Suprapubic skin (tissue), 4 donors: ENCODE measurements at regions not wholly inside any gene's neighbourhood (a gene's known extent, or its start where the extent isn't known, plus 50 kb on each side); places are given as distances from the start of the nearest gene placed in this dataset.

Experiments used
- DNase-seq, 2 donors: peaks; one replicate each; pipeline ENCODE4 v3.0.0-alpha.2; 2019; ENCODE audit warnings: low spot score in 2 of 2
- H3K27ac ChIP-seq: fragments of 200-600 bp; sonication (generic); one replicate; pipeline ENCODE4 v1.5.1; 2019
- H3K27me3 ChIP-seq: fragments of 200-600 bp; sonication (generic); one replicate; pipeline ENCODE4 v1.5.1; 2019
- H3K36me3 ChIP-seq: fragments of 200-600 bp; sonication (generic); one replicate; pipeline ENCODE4 v1.5.1; 2019
- H3K4me1 ChIP-seq: fragments of 200-600 bp; sonication (generic); one replicate; pipeline ENCODE4 v1.5.1; 2019
- H3K4me3 ChIP-seq: fragments of 200-600 bp; sonication (generic); one replicate; pipeline ENCODE4 v1.5.1; 2019; ENCODE audit warnings: mild to moderate bottlenecking
- H3K9me3 ChIP-seq: fragments of 200-600 bp; sonication (generic); one replicate; pipeline ENCODE4 v1.5.1; 2019
- EP300 ChIP-seq: sonication (generic); formaldehyde crosslinking; IDR thresholded peaks from one replicate; pipeline ENCODE4 v1.6.1; 2017; ENCODE audit warnings: antibody characterized with exemption
- POLR2A ChIP-seq, 2 donors: fragments of 450-650 bp; IDR thresholded peaks; one replicate each; pipeline ENCODE4 v1.6.1; 2017; ENCODE audit warnings: antibody characterized with exemption in 2 of 2, mild to moderate bottlenecking in 2 of 2, moderate library complexity in 2 of 2
- POLR2AphosphoS5 ChIP-seq, 3 donors: sonication (generic); formaldehyde crosslinking; IDR thresholded peaks; one replicate each; pipeline ENCODE4 v1.6.1; 2017; ENCODE audit warnings: antibody characterized with exemption in 3 of 3
- WGBS: methylation state at CpG from one replicate; pipeline ENCODE4 v1.1.5; 2018; 5-methylcytosine and 5-hydroxymethylcytosine counted together
- TF ChIP-seq, protein P1 (sequence below), 2 donors: fragments of 200-600 bp in 1 of 2; fragments of 450-650 bp in 1 of 2; sonication (generic) in 1 of 2; IDR thresholded peaks; one replicate each; pipeline ENCODE4 v1.5.1; 2016 to 2019; ENCODE audit warnings: antibody characterized with exemption in 2 of 2, mild to moderate bottlenecking in 1 of 2, moderate library complexity in 1 of 2

DNA sequence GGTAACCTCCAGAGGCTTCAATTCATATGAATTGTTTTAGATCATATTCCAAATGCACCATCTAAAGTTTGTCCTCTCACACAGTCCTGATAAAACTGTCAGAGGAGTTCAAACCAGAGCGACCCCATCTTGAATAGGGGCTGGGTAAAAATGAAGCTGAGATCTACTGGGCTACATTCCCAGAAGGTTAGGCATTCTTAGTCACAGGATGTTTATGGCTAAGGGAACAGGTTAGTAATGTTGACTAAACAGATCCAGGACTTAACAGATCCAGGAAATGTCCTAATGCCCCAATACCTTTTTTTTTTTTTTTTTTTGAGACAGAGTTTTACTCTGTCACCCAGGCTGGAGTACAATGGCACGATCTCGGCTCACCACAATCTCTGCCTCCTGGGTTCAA is 192.6 kb upstream of the PRDM9 start:
- DNase-seq, result no peak
- Histone ChIP-seq H3K4me1 (no peaks in the 10 kb centered on the region), H3K9me3 (no peaks in the 10 kb centered on the region), H3K27ac (no peak overlapping the region), H3K27me3 (no peaks in the 10 kb centered on the region), H3K4me3 (no peak overlapping the region), H3K36me3 (no peaks in the 10 kb centered on the region)
- TF ChIP-seq POLR2AphosphoS5 (IDR thresholded peaks at IDR 0.05) (no peak), EP300 (no peak), POLR2A (IDR thresholded peaks at IDR 0.05) (no peak)
- TF ChIP-seq, protein P1, sequence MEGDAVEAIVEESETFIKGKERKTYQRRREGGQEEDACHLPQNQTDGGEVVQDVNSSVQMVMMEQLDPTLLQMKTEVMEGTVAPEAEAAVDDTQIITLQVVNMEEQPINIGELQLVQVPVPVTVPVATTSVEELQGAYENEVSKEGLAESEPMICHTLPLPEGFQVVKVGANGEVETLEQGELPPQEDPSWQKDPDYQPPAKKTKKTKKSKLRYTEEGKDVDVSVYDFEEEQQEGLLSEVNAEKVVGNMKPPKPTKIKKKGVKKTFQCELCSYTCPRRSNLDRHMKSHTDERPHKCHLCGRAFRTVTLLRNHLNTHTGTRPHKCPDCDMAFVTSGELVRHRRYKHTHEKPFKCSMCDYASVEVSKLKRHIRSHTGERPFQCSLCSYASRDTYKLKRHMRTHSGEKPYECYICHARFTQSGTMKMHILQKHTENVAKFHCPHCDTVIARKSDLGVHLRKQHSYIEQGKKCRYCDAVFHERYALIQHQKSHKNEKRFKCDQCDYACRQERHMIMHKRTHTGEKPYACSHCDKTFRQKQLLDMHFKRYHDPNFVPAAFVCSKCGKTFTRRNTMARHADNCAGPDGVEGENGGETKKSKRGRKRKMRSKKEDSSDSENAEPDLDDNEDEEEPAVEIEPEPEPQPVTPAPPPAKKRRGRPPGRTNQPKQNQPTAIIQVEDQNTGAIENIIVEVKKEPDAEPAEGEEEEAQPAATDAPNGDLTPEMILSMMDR (IDR thresholded peaks at IDR 0.05), result no peak
- 81% methylated on average over 3 of the region's 3 CpGs for WGBS

DNA sequence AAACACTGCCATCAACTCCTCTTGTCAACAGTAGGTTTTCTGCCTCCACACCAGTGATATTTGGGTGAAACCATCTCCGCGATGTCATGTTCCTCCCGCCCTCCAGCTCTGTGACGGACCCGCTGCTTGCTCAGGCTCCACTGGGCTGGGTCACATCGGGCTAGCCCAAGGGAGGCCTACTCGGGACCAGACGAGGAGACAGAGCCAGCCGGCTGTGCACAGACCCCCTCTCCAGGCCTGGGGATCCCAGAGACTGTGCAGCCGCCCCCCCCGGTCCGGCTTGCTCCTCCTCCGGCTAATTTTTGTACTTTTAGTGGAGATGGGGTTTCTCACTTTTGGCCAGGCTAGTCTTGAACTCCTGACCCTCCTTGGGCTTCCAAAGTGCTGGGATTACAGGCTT is 202.4 kb upstream of the PRDM9 start:
- no peaks in the 10 kb centered on the region for H3K36me3 ChIP-seq
- TF ChIP-seq, protein P1 (IDR thresholded peaks at IDR 0.05), result no peak
- TF ChIP-seq POLR2A (IDR thresholded peaks at IDR 0.05) (no peak), EP300 (no peak), POLR2AphosphoS5 (IDR thresholded peaks at IDR 0.05) (no peak)
- 88% methylated on average over 13 of the region's 13 CpGs for WGBS

DNA sequence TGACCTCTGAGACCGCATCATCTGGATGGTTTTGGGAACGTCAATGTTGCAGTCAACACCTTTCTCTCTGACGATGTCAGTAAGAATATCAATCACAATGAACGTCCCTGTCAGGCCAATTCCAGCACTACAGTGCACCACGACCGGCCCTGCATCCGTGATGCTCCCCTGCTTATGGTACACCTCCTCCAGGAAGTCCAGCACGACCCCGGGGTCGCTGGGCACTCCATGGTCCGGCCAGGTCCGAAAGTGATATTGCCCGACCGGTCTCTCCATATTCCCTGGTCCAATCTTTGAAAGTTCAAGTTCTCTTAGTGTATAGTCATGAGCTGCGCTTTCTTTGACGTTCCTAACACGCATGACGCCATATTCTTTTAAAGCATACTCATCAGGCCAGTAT is 203.6 kb upstream of the PRDM9 start:
- no peaks in the 10 kb centered on the region for H3K36me3 ChIP-seq
- DNase-seq, result no peak
- no peak overlapping the region for H3K4me3 ChIP-seq
- H3K9me3 ChIP-seq, result no peaks in the 10 kb centered on the region
- H3K4me1 ChIP-seq, result no peaks in the 10 kb centered on the region
- WGBS, result 93% methylated on average over 18 of the region's 18 CpGs
- TF ChIP-seq POLR2AphosphoS5 (IDR thresholded peaks at IDR 0.05) (no peak), POLR2A (IDR thresholded peaks at IDR 0.05) (no peak), EP300 (no peak)
- TF ChIP-seq, protein P1 (IDR thresholded peaks at IDR 0.05), result no peak
- H3K27me3 ChIP-seq, result no peaks in the 10 kb centered on the region
- no peak overlapping the region for H3K27ac ChIP-seq

More for the DNA sequence above, 202.4 kb upstream of the PRDM9 start:
- Histone ChIP-seq H3K9me3 (no peaks in the 10 kb centered on the region), H3K4me3 (no peak overlapping the region), H3K27me3 (no peaks in the 10 kb centered on the region), H3K27ac (no peak overlapping the region), H3K4me1 (no peaks in the 10 kb centered on the region)
- no peak for DNase-seq

- DNase-seq, result no peak
- H3K27ac ChIP-seq, result no peak overlapping the region
- no peaks in the 10 kb centered on the region for H3K9me3 ChIP-seq
- no peaks in the 10 kb centered on the region for H3K4me1 ChIP-seq
- H3K36me3 ChIP-seq, result no peaks in the 10 kb centered on the region
- WGBS, result 78% methylated on average over 6 of the region's 6 CpGs
- no peak overlapping the region for H3K4me3 ChIP-seq
- H3K27me3 ChIP-seq, result no peaks in the 10 kb centered on the region
- TF ChIP-seq, protein P1 (IDR thresholded peaks at IDR 0.05), result no peak
- TF ChIP-seq POLR2A (IDR thresholded peaks at IDR 0.05) (no peak), EP300 (no peak), POLR2AphosphoS5 (IDR thresholded peaks at IDR 0.05) (no peak)
Observed at GRCh38 chr5:23303435-23303834, 204.0 kb upstream of the PRDM9 start.

GRCh38 chr5:23302438-23302837 is 205.0 kb upstream of the PRDM9 start:
- no peaks in the 10 kb centered on the region for H3K36me3 ChIP-seq
- H3K27ac ChIP-seq, result no peak overlapping the region
- no peak for DNase-seq
- no peaks in the 10 kb centered on the region for H3K9me3 ChIP-seq
- no peaks in the 10 kb centered on the region for H3K27me3 ChIP-seq
- no peak for TF ChIP-seq EP300
- no peak overlapping the region for H3K4me3 ChIP-seq
- WGBS, result 100% methylated on average over 1 of the region's 1 CpG
- H3K4me1 ChIP-seq, result no peaks in the 10 kb centered on the region

DNA sequence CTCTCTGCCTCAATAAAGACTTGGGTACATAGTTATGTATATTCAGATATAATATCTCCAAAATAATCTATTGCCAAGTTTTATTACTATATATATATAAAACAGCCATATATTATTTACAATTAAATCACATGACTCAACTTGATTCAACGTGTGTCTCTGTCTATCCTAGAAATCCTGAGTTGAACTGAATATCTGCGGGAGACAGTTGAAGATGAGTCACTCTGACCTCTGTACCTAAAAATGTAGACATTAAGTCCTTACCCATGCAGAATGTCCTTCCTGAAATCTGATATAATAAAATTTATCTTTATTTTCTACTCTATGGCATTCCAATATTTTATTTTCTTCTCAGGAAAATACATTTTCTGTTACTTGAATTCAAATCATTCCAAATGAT is 218.2 kb upstream of the PRDM9 start:
- Histone ChIP-seq H3K9me3 (no peaks in the 10 kb centered on the region), H3K27me3 (no peaks in the 10 kb centered on the region), H3K36me3 (no peaks in the 10 kb centered on the region), H3K4me1 (no peaks in the 10 kb centered on the region), H3K4me3 (no peak overlapping the region), H3K27ac (no peak overlapping the region)
- TF ChIP-seq POLR2A (IDR thresholded peaks at IDR 0.05), result no peak
- TF ChIP-seq EP300, result no peak
- TF ChIP-seq POLR2AphosphoS5 (IDR thresholded peaks at IDR 0.05), result no peak
- TF ChIP-seq, protein P1 (IDR thresholded peaks at IDR 0.05), result no peak
- no peak for DNase-seq
- WGBS, result 42% methylated on average over 2 of the region's 2 CpGs
